ENCODE measurements at regions not wholly inside any gene's neighbourhood (a gene's known extent, or its start where the extent isn't known, plus 50 kb on each side); places are given as distances from the start of the nearest gene placed in this dataset.

GRCh38 chr15:38046257-38047051 lies 112.0 kb downstream of the TMCO5A start:
- no peak for DNase-seq

GRCh38 chr15:38048001-38048455 lies 113.6 kb downstream of the TMCO5A start:
- DNase-seq: no peak

GRCh38 chr15:38049891-38050290 lies 115.5 kb downstream of the TMCO5A start:
- no peak for DNase-seq

GRCh38 chr15:38050529-38051448 lies 116.3 kb downstream of the TMCO5A start:
- DNase-seq: no peak

GRCh38 chr15:38053205-38053604 lies 118.8 kb downstream of the TMCO5A start:
- no peak for DNase-seq

- DNase-seq: no peak
These were observed 119.3 kb downstream of the TMCO5A start for GRCh38 chr15:38053776-38054175.

GRCh38 chr15:38054488-38054887 lies 120.0 kb downstream of the TMCO5A start:
- DNase-seq: no peak

GRCh38 chr15:38058596-38059075 lies 124.2 kb downstream of the TMCO5A start:
- DNase-seq: no peak

- DNase-seq: no peak
These were observed 125.2 kb downstream of the TMCO5A start for GRCh38 chr15:38059665-38060064.

- no peak for DNase-seq
These were observed 127.6 kb downstream of the TMCO5A start for GRCh38 chr15:38061856-38062649.

- no peak for DNase-seq
These were observed 128.3 kb downstream of the TMCO5A start for GRCh38 chr15:38062696-38063095.

- no peak for DNase-seq
These were observed 131.4 kb downstream of the TMCO5A start for GRCh38 chr15:38065721-38066345.

GRCh38 chr15:38066612-38067011 lies 132.2 kb downstream of the TMCO5A start:
- no peak for DNase-seq

- DNase-seq: no peak
These were observed 134.4 kb downstream of the TMCO5A start for GRCh38 chr15:38068626-38069391.

- no peak for DNase-seq
These were observed 135.1 kb downstream of the TMCO5A start for GRCh38 chr15:38069511-38070011.

GRCh38 chr15:38070778-38071177 lies 136.3 kb downstream of the TMCO5A start:
- DNase-seq: no peak

- DNase-seq: no peak
These were observed 137.0 kb downstream of the TMCO5A start for GRCh38 chr15:38071211-38071972.

GRCh38 chr15:38072007-38072347 lies 137.5 kb downstream of the TMCO5A start:
- DNase-seq: no peak

GRCh38 chr15:38072348-38073177 lies 138.1 kb downstream of the TMCO5A start:
- DNase-seq: peak in 1 of 2 experiments; percentile 18

Measured in SW 1271 (cell line).